ENCODE measurements at regions not wholly inside any gene's neighbourhood (a gene's known extent, or its start where the extent isn't known, plus 50 kb on each side); places are given as distances from the start of the nearest gene placed in this dataset.

- no peak for DNase-seq
Measured at GRCh38 chr4:100716416-100716815, 198.6 kb upstream of the EMCN start.

GRCh38 chr4:100708776-100709175 is 191.0 kb upstream of the EMCN start:
- DNase-seq = no peak

GRCh38 chr4:100707786-100708185 is 190.0 kb upstream of the EMCN start:
- DNase-seq = no peak

- no peak for DNase-seq
Measured at GRCh38 chr4:100696531-100696930, 178.7 kb upstream of the EMCN start.

- DNase-seq = no peak
Measured at GRCh38 chr4:100695871-100696270, 178.0 kb upstream of the EMCN start.

- DNase-seq = no peak
Measured at GRCh38 chr4:100695039-100695654, 177.3 kb upstream of the EMCN start.

- DNase-seq = no peak
Measured at GRCh38 chr4:100694467-100694866, 176.6 kb upstream of the EMCN start.

- DNase-seq = no peak
Measured at GRCh38 chr4:100690812-100691211, 173.0 kb upstream of the EMCN start.

GRCh38 chr4:100688368-100688767 is 170.5 kb upstream of the EMCN start:
- DNase-seq = no peak

- DNase-seq = no peak
Measured at GRCh38 chr4:100682477-100683218, 164.8 kb upstream of the EMCN start.

- no peak for DNase-seq
Measured at GRCh38 chr4:100681289-100681688, 163.5 kb upstream of the EMCN start.

- DNase-seq = no peak
Measured at GRCh38 chr4:100679926-100680325, 162.1 kb upstream of the EMCN start.

- DNase-seq = no peak
Measured at GRCh38 chr4:100674976-100675375, 157.2 kb upstream of the EMCN start.

- no peak for DNase-seq
Measured at GRCh38 chr4:100657187-100657586, 139.4 kb upstream of the EMCN start.

- DNase-seq = no peak
Measured at GRCh38 chr4:100651499-100652175, 133.8 kb upstream of the EMCN start.

GRCh38 chr4:100649417-100649816 is 131.6 kb upstream of the EMCN start:
- no peak for DNase-seq

GRCh38 chr4:100644150-100644549 is 126.3 kb upstream of the EMCN start:
- no peak for DNase-seq

- DNase-seq = peak; percentile 75
Measured at GRCh38 chr4:100641336-100641735, 123.5 kb upstream of the EMCN start.

- no peak for DNase-seq
Measured at GRCh38 chr4:100635899-100636298, 118.1 kb upstream of the EMCN start.

- DNase-seq = no peak
Measured at GRCh38 chr4:100633269-100633668, 115.4 kb upstream of the EMCN start.

- DNase-seq = no peak
Measured at GRCh38 chr4:100632163-100632562, 114.3 kb upstream of the EMCN start.

- DNase-seq = no peak
Measured at GRCh38 chr4:100631281-100631968, 113.6 kb upstream of the EMCN start.

GRCh38 chr4:100630341-100630740 is 112.5 kb upstream of the EMCN start:
- no peak for DNase-seq

- no peak for DNase-seq
Measured at GRCh38 chr4:100609810-100610209, 92.0 kb upstream of the EMCN start.

Measured in NCI-H524 treated with DMSO at 0.1 percent for 48 hours (cell line).